ENCODE measurements at regions not wholly inside any gene's neighbourhood (a gene's known extent, or its start where the extent isn't known, plus 50 kb on each side); places are given as distances from the start of the nearest gene placed in this dataset.
"Not testable (repeated sequence)": the region's sequence is repeated elsewhere in the genome, so short reads cannot be mapped to it uniquely, and the experiment has no call there.

GRCh38 chr10:71084061-71084817 is 128.1 kb upstream of the UNC5B start:
- DNase-seq (ENCODE audit: low read depth), result no peak

DNA sequence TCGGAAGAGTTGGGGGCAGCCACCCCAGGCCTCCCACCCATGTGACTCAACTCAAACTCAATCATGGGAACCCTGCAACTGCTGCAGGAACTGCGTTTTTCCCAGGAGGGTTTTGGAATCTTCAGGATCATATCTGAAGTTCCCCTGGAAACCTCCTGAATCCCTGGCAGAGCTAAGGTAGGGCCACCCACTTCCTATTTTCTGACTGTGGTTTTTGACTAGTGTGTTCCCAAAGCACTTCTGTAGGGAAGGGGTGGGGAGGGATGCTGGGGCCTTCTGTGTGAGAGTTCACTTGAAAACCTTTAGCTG is 127.6 kb upstream of the UNC5B start:
- DNase-seq (ENCODE audit: low read depth), result no peak

DNA sequence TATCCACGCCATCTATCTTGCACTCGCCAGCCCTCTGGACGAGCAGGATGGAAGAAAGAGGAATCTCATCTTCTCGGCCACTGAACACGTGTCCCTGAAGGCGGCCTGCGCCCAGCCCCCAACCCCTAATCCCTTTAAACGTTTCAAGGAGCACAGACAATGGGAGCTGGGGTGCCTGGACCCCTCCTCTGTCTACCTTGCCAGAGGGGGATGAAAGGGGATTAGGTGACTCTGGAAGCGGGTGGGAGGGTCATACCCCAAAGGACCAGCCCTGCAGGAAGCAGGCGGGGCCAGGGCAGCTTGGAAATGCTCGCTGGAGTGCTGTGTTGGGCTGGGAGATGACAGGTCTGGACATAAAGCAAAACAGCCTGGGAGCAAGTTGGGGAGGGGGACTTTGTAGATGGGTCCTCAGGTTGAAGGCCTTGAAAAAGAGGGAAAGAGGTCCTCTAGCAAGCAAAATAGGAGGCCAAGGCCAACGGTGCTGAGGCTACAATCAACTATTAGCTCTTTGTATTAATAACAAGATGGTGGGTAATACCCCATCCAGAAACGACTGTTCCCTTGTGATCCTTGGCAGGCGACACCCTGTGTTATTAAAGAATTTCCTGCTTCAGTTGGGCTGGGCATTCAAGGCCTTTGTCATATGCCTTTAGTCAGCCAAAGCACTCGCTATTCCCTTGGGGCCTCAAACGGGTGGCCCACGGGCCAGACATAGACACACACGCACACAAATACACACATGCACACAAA is 126.5 kb upstream of the UNC5B start:
- DNase-seq (ENCODE audit: low read depth), result no peak

DNA sequence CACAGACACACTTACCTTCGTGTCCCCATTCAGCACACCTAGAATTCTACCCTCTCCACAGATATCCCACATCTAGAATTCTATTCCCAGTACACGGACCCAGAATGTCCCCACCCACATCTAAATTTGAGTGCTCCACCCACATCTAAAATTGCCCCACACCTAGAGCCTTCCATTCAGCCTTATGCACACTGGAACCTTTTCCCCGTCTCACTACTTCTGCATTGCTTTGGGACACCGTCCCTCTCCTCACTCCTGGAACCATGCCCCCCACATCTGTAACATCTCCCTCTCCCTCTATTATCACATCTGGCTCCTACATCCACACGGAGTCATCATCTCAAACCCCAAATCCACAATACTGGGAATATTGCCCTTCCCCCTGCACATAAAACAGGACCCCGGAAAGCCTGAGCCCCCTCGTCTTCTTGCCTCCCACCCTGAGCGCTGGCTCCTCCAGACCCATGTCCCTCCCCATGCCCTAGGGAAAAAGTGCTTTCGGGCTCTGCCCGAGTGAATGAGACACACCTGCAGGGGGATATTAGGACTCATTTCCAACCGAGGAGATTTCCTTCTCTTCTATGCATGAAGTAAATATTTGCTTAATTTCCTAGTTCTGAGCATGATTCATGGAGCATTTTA is 125.8 kb upstream of the UNC5B start:
- DNase-seq (ENCODE audit: low read depth), result no peak

- no peak for DNase-seq (ENCODE audit: low read depth)
Measured at GRCh38 chr10:71087622-71088021, 124.7 kb upstream of the UNC5B start.

- DNase-seq (ENCODE audit: low read depth), result no peak
Measured at GRCh38 chr10:71088054-71088453, 124.3 kb upstream of the UNC5B start.

GRCh38 chr10:71088578-71088977 is 123.8 kb upstream of the UNC5B start:
- DNase-seq (ENCODE audit: low read depth), result not testable (repeated sequence)

DNA sequence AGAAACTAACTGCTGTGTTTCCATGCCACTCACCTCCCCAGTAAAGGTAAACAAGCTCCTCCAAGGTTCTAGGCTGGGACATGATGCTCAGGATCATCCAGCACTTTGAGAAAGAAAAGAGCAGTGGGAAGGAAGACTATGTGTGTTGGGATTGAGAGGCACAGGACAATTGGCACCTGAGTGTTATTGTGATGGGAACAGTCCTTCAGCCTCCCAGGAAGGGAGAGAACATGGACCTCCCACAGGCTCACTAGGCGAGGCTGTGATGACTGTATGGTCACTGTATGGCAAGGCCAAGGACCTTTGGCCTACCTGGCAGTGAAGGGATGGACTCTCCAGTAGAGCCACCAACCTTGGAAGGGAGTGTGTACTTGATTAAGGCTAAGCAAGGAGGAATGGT is 123.2 kb upstream of the UNC5B start:
- DNase-seq (ENCODE audit: low read depth), result no peak

DNA sequence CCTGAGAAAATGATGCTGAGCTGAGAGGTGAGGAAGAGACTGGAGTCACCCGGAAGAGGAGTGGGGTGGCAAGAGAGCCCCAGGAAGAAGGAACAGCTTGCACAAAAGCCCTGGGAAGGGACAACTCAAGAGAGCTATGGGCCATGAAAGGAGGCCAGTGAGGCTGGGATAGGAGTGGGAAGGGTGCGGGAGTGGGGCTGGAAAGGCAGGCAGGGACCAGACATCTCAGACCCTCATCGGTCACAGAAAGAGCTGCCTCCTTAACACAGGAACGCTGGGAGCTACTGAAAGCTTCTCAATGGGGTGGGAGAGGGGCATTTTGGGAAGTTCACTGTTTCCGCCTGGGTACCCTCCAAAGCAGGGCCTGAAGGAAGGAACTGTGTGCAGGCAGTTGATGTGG is 122.0 kb upstream of the UNC5B start:
- no peak for DNase-seq (ENCODE audit: low read depth)

GRCh38 chr10:71090801-71091200 is 121.6 kb upstream of the UNC5B start:
- no peak for DNase-seq (ENCODE audit: low read depth)

DNA sequence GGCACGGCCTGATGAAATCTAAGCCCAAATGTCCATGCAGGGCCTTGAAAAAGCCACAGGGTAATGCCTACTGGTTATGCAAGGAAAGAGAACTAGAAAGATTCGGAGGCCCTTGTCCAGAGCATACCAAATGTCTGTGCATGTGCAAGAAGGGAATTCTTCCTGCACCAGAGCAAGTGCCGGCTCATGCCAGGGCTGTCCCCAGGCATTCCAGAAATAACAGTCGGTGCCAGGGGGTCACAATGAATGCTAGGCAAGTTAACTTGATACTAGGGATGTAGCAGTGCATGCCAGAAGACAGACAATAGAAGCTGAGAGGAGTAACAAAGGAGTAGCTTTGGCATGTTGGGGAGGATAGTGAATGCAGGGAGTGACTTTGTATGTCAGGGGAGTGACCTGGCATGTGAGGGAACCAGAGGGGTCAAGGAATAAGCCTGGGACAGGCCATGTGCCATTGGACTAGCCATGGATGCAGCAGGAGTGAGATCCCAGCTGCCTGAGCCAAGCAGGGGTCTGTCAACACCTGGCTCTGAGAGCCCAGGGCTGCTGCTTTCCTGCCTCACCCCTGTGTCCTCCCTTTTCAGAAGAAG is 119.5 kb upstream of the UNC5B start:
- DNase-seq (ENCODE audit: low read depth), result no peak

DNA sequence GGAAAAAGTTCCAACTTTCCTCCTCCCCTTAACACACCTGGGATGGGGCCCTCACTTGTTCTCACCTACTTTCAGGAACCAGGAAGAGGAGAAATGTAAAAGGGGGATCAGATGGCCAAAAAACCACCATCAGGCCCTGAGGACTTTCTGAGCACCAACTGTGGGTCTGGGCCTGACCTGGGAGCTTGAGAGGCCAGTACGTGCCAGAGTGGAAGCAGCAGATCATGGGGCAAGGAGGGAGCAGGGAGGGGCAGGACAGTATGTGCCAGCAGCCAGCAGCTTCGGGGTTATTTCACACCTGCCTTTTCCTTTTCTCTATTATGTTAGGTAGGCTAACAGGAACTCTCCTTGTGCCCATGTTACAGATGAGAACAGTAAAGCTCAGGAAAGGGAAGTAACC is 118.8 kb upstream of the UNC5B start:
- DNase-seq (ENCODE audit: low read depth), result no peak

- DNase-seq (ENCODE audit: low read depth), result no peak
Measured at GRCh38 chr10:71094712-71095390, 117.5 kb upstream of the UNC5B start.

DNA sequence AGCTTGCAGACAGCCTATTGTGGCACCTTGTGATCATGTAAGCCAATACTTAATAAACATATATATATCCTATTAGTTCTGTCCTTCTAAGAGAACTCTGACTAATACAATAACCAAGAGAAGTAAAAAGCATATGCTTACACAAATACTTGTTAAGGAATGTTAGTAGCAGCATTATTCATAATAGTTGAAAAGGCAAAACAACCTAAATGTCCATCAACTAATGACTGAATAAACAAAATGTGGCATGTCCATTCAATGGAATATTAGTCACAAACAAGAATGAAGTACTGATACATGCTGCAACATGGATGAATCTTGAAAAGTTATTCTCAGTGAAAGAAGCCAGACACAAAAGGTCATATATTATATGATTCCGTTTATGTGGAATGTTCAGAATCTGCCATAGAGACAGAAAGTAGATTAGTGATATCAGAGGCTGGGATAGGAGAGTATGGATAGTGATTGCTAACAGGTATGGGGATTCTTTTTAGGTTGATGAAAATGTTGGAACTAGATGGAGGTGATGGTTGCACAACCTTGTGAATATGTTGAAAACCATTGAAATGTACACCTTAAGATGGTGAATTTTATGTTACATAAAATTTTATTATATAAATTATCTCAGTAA is 112.5 kb upstream of the UNC5B start:
- no peak for DNase-seq (ENCODE audit: low read depth)

DNA sequence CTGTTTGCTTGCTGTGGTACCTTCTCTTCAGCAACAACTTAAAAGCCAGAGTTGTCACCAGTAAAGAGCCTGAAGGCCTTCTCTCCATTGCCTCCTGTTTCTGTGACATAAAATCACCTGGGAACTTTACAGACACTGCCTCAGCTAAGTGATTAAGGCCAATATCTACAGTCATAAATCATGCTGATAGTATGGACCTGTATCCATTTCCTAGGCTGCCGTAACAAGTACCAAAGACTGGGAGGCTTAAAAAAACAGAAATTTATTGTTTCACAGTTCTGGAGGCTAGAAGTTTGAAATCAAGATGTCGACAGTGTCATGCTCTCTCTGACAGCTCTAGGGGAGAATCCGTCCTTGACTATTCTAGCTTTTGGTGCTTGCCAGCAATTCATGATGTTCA is 108.4 kb upstream of the UNC5B start:
- DNase-seq (ENCODE audit: low read depth), result no peak

GRCh38 chr10:71106151-71106550 is 106.2 kb upstream of the UNC5B start:
- not testable (repeated sequence) for DNase-seq (ENCODE audit: low read depth)

DNA sequence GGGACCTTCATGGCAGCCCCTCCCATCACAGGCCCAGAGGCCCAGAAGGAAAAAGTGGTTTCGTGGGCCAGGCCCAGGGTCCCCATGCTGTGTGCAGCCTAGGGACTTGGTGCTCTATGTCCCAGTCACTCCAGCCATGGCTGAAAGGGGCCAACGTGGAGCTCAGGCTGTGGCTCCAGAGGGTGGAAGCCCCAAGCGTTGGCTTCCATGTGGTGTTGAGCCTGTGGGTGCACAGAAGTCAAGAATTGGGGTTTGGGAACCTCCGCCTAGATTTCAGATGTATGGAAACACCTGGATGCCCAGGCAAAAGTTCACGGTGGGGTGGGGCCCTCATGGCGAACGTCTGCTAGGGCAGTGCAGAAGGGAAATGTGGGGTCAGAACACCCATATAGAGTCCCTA is 105.3 kb upstream of the UNC5B start:
- DNase-seq (ENCODE audit: low read depth), result not testable (repeated sequence)

DNA sequence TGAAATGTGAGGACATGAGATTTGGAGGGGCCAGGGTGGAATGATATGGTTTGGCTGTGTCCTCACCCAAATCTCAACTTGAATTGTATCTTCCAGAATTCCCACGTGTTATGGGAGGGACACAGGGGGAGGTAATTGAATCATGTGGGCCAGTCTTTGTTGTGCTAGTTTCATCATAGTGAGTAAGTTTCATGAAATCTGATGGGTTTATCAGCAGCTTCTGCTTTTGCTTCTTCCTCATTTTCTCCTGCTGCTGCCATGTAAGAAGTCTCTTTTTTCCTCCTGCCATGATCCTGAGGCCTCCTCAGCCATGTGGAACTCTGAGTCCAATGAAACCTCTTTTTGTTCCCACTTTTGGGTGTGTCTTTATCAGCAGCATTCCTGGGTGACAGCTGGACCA is 104.3 kb upstream of the UNC5B start:
- not testable (repeated sequence) for DNase-seq (ENCODE audit: low read depth)

- DNase-seq (ENCODE audit: low read depth), result no peak
Measured at GRCh38 chr10:71112138-71112785, 100.1 kb upstream of the UNC5B start.

DNA sequence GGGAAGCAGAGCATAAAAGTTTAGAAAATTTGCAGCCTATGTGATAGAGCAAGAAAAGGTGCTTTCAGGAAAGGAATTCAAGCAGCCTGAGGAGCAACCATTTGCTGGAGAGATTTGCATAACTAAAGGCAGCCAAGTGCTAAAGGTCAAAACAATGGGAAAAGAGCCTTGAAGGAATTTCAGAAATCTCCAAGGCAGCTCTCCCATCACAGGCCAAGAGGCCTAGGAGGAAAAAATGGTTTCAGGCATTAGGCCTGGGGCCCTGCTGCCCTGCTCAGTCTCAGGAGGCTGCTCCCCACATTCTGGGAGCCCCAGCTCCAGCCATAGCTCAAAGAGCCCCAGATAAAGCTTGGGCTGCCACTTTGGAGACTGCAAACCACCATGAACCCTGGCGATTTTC is 95.9 kb upstream of the UNC5B start:
- DNase-seq (ENCODE audit: low read depth), result no peak

DNA sequence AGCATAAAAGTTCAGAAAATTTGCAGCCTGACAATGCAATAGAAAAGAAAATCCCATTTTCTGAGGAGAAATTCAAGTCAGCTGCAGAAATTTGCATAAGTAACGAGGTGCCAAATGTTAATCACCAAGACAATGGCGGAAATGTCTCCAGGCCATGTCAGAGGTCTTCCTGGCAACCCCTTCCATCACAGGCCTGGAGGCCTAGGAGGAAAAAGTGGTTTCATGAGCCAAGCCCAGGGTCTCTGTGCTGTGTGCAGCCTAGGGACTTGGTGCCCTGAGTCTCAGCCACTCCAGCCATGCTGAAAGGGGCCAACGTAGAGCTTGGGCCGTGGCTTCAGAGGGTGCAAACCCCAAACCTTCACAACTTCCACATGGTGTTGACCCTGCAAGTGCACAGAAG is 94.8 kb upstream of the UNC5B start:
- DNase-seq (ENCODE audit: low read depth), result not testable (repeated sequence)

All from fibroblast of the conjunctiva (primary cell).